NCI-H1417 (cell line): ENCODE measurements at regions not wholly inside any gene's neighbourhood (a gene's known extent, or its start where the extent isn't known, plus 50 kb on each side); places are given as distances from the start of the nearest gene placed in this dataset.

Experiments used
- DNase-seq, 3 experiments: peaks; one replicate each; lab custom pipeline; 2025; lab: John Stamatoyannopoulos, UW

DNA sequence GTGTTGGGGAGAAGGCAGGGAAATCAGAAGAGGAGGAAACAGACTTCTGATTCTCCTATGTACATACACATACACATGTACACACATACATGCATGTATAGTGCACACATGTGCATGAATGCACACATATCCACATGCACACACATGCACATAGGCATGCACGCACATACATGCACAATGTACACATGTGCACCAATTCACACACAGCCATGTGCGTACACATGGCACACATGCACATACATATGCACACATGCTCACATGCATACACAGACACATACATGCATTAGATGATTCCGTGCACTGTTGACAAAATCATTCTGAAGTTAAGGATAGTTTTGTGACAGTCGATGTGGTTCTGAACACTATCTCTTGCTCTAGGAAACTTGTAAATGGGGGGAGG, 214.0 kb upstream of the CDH13 start:
- no peak for DNase-seq

DNA sequence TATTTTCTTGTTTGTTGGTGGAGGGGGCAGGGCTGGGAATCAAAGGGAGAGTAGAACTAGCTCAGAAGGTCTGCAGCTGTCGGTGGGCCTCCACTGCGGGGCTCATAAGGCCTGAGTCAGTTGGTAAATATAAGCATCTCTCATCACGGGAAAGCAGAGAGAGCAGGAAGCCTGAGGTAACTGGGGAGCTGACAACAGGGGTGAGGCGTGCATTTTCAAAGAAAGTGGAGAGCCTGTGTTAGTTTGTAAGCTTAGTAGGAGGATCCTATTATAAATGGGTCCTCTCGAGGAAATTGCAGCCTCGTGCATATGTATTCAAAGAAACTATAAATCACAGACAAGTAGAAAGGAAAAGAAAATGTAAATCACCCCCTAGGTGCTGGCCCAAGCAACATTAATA, 221.0 kb upstream of the CDH13 start:
- peak in 2 of 3 experiments; percentile 5 to 52 for DNase-seq

DNA sequence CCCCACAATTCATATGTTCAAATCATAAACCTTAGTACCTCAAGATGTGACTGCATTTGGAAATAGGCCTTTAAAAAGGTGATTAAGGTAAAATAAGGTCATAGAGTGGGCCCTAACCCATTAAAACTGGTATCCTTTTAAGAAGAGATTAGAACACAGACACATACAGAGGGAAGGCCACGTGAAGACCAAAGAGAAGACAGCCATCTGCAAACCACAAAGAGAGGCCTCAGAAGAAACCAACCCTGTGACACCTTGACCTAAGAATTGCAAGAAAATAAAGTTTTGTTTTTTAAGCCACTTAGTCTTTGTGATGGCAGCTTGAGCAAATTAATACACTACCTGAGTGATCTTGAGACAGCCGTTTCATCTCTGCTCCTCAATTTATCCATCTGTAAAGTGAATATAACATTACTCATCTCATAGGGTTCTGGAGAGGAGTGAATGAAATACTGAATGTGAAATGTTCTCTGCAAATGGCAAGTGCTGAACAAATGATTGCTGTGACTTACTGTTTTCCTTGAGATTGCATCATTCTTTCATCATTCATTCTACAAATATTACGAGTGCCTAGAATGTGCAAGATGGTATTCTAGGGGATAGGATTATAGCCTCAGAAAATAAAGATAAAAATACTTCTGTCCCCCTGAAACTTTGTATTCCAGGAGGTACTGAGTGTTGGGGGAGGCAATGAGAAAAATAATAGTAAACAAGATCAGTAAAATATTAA, 222.0 kb upstream of the CDH13 start:
- no peak for DNase-seq

DNA sequence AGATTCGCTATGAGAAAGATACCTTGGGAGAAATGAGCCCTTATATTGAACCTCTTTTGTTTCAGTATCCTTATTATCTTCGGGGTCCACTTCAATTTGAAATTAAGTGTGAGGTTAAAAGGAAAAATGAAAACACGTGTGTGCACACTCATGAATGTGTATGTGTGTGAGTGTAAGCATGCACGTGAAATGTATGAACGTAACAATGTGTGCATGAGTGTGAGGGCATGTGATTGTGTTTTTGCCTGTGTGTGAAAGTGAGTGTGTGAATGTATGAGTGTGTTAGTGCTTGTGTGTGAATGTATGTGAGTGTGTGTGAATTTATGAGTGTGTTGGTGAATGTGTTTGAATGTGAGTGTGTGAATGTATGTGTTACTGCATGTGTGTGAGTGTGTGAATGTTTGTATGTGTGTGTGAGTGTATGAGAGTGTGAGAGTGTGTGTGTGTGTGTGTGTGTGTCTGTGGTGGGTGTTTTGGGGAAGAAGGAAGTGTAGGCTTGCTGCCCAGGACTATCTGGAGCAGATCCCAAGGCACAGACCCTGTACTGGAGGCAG, 224.0 kb upstream of the CDH13 start:
- no peak for DNase-seq

DNA sequence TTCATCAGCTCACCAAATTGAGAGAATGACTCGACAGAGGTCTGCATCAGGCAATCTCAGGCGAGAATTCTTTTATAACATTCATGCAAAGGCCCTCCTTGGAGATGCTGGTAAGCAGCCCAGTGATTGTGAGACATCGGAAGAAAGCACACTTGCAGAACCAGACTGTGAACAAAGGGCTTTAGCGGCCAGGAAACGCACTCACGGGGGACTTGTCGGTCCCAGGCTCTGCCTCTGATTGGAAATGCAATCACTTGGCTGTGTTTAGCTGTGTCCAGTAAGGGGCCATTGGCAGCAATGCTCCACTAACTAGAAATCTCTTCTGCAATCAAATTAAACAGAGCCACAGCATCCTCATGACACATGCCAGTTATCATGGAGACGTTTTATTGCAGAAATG, 226.7 kb upstream of the CDH13 start:
- DNase-seq: no peak

DNA sequence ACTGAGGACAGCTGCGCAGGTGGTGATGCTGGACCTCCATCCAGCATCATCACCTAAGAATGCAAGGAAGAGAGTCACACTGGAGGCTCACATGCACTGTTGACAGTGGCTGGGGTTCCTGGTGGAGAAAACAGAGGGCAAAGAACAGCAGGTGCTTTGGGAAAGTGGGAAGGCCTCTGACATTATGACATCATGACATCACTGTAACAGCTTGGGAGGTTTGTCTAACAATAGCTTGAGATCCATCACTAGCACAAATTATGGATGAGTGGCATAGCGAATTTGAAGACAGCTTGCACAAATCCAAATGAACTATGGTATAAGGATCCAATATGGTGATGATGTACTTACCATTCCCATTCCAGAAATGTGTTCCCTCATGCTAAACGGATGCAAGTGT, 226.5 kb upstream of the MPHOSPH6 start:
- peak in 1 of 3 experiments; percentile 3 for DNase-seq

DNA sequence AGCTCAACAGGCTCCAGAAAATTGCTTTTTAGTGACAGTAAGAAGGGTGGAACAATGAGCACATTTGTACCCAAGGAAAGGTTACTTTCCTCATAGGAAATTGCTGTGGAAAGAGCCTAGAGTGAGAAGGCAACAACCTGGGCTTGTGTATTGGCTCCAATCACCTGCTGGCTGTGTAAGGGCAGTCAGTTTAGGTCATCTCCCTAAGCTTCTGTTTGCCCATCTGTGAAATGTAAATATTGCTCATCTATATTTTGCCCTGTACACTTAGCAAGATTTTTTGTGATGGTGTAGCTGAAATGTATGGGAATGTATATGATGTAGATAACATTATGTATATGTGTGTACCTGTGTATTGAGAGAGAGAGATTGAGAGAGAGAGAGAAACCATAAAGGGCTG, 225.2 kb upstream of the MPHOSPH6 start:
- no peak for DNase-seq

DNA sequence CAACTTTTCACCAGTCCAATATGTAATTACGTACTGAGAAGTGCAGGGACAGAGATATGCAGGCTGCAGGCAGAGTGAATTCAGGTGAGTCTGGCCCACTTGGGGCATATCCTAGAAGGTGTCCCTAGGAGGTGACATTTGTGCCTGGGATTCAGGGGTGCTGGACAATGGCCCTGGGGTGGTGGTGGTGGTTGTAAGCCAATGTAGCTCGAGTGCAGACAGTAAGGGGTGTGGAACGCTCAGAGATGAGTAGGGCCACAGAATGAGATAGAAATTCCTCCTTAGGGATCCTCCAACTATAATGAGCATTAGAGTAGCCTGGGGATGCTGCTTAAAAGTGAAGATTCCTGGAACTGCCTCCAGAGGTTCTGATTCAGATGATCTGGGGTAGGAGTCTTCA, 221.7 kb upstream of the MPHOSPH6 start:
- DNase-seq: peak in 1 of 3 experiments; percentile 9

DNA sequence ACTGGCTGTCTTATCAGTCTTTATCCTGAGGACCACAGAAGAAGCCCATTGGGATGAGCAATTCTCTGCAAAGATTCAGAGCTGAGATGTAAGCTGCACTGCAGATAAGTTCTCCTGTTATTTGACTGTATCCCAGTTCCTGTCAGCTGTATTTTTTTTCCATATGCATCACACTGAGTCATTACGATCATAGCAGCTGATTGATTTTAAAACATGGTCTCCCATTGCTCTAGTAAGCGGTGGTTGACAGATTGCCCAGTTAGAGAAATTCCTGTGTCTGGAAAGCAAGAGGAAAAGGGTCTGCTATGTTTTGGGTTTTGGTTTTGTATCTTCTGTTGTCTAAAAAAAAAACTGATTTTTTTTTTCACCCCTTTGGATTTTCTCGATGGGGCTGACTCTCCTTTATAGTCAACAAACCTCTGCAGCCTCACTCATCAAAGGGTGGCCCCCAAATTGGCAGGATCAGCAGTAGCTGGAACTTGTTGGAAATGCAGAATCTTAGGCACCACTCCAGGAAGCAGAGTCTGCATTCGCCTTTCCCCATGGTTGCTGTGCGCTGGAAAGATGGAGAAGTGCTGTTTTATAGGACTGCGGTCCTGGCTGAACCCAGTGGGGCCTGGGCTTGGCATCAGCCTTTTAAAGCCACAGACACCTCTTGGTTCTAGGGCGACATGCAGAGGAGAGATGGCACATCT, 220.1 kb upstream of the MPHOSPH6 start:
- DNase-seq: no peak

DNA sequence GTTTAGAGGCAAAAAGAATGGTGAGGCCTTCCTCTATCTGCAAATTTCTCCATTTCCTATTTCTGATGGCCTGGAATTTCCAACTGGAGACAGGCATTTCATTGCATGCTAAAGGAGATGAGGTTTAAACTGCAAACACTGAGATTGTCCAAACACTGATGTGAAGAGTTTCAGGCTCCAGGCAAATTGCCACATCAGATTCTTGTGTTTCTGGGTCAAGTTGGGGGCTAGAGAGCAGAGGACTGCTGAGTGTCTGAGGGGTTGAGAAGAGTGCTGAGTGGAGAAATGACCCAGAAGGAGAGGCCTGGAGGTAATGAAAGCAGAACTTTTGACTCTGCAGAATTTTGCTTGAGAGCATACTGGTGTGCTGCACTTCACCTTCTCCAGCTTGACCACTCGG, 216.7 kb upstream of the MPHOSPH6 start:
- DNase-seq: no peak

DNA sequence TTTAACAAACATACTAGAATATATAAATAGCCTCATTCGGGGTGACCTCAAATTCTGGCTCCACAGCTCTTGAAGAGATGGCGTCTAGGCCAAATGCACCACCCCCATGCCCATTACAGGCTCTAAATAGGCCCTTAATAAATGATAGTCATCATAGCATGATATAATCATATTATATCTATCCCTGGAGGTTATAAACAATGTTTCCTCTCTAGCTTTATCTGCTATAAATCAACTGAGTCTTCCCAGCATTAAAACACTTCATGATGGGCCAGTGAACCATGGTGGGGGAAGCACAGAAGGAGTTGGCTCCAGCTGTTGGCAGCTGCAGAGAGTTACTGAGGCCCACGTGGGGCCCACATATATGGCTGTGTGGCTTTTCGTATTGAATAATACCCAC, 214.9 kb upstream of the MPHOSPH6 start:
- no peak for DNase-seq

DNA sequence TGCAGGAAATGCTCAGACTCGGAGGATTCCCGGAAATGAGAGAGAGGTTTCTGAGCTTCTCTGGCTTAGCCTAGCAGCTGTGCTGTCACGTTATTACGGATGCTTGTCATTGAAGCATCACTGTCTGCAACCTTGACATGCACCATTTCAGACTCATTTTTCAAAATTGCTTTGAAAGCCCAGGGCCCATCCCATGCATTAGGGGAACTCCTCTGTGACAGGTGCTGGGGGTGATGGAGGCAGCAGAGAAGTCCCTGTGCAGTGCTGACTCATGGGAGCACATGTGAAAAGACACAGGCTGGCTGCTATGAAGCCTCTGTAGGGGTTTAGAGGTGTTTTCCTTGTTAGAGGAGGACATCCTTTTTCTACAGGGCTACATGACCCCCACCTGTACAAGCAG, 214.0 kb upstream of the MPHOSPH6 start:
- DNase-seq: peak in 1 of 3 experiments; percentile 85

DNA sequence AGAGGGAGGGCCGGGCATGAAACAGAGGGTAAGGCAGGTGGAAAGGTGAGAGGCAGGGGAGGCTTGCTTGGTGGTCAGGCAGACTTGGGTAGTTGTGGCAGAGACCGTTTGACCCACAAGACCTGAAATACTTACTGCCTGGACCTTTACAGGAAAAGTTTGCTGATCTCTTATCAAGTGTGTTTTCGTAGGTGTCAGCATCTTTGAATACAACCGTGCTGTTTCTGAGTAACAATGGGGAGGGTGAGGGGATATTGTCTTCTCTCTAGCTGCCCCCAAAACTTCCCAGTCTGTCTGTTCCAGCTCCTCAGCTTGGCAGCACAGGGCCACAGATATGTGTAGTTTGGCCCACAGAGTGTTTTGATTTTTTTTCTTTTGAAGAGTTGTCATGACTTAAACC, 212.5 kb upstream of the MPHOSPH6 start:
- DNase-seq: no peak

DNA sequence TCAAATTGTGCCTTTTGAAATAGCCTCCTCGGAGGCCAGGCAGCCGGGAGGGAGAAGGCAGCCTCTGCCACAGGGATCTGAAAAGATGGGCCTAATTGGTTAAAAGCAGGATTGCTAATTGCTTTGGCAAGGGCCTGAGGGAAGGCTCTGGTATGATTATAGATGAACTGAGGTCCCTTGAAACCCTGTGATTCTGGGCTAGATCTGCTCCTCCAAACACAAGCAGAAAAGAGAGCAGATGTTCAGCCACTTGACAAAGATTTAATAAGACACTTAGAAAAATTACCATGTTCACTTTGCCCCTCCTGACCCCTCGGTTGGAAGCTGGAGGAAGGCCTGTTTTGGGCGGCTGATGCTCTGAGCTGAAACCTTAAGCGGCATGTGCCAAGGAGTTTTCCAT, 209.5 kb upstream of the MPHOSPH6 start:
- DNase-seq: peak; percentile 33 to 85 (median 51)

DNA sequence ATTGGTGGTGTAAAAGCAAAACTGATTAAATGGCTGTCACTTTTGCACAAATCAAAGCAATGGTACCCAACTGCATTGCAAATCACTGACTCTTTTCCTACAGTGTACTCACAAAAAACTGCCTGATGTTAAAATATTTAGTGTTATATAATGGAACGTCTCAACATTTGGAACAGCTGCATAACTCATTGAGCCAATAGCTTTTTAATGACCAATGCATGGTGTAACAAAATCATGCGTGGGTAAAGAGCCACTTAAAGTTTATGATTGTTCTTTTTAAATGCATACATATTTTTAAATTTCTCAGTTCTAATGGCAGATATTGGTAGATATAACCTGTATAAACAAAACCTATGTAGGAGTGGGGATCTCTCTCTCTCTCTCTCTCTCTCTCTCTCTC, 204.0 kb upstream of the MPHOSPH6 start:
- no peak for DNase-seq

DNA sequence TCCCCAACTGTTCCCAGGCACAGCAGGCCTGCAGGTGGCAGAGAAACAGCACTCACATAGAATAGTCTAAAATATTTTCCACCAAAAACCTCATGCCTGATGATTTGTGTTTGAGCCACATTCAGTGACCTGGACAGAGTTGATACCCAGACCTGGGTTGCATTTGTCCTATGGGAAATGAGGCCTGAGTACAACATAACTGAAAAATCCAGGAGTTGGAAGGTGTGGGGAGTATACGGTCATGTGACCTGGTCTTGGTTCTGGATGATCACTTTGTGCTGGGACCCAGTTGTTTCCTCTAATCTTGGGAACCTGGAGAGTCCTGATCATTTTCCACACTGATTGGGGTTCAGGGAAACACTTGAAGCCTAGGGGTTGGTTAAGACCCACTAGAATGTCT, 200.3 kb upstream of the MPHOSPH6 start:
- no peak for DNase-seq

DNA sequence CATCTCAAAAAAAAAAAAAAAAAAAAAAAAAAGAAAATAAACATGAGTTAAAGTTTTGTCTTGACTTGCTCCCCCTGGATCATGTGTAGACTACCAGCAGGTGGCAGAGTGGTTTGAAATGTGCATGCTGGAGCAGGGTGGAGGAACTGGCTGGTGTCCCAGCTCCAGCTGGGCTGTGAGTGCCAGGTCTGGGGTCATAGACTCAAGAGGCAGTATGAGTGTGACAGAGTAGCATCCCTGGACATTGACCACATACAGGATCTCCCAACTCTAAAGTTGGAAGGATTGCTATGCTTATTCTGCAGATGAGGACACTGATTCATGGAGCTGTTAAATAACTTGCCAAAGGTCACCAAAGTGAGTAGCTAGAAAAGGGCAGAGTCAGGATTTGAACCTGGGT, 198.0 kb upstream of the MPHOSPH6 start:
- peak in 2 of 3 experiments; percentile 21 to 26 for DNase-seq

DNA sequence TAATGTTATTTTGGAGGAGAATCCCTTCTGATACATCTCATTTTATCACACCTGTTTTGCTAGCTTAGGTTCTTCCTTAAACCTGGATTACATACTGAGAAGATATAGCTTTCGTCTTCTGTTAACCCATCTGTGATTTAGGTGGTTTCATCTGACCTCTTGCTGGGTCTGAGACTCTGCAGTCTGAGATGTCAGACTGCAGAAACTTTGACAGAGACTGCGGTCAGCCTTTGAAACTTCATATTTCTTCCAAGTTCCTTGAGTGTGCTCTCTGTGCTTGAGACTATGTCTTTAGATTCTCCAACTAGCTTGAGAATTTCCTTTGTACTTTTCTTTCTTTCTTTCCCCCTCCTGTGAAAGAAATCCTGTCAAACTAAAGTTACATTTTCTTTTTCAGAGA, 196.4 kb upstream of the MPHOSPH6 start:
- no peak for DNase-seq

DNA sequence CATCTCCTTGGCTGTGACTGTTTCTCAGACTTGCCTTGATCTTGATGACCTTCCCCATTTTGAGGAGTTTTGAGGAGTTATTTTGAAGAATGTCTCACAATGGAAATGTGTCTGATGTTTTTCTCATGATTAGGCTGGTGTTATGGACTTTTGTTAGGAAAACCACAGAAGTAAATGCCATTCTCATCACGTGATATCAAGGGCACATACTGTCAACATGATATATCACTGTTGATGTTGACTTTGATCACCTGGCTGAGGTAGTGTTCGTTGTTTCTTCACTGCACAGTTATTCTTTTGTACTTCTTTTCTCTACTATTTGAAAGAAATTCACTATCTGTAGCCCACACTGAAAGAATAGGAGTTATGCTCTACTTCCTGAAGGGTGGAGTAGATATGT, 194.7 kb upstream of the MPHOSPH6 start:
- no peak for DNase-seq

DNA sequence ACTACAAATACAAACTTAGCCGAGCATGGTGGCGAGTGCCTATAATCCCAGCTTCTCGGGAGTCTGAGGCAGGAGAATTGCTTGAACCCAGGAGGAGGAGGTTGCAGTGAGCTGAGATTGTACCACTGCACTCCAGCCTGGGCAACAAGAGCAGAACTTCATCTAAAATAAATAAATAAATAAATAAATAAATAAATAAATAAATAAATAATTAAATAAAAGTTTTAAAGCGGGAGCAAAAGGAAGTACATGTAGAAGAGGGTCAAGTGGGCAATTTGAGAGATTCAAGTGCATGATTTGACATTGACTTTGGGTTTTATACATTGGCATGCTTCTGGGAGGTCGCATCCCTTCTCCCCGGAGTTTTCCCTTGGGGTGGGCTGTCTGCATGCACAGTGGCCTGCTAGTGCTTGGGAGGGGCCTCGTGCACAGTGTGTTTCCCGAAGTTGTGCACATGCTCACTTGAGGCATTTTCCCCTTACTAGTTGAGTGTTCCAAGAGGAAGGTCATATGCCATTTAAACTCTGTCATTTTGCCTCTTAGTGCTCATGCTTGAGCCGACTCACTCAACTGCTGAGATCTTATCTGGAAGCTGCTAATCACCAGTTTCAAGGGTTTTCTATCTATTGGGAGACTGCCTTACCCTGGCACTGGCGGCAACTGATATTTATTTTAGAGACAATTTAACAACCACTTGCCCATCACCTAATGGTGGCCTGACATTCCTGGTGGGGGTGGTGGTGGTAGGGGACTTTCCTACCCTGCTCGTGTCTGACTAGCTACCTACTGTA, 193.2 kb upstream of the MPHOSPH6 start:
- DNase-seq: peak in 2 of 3 experiments; percentile 3 to 4

DNA sequence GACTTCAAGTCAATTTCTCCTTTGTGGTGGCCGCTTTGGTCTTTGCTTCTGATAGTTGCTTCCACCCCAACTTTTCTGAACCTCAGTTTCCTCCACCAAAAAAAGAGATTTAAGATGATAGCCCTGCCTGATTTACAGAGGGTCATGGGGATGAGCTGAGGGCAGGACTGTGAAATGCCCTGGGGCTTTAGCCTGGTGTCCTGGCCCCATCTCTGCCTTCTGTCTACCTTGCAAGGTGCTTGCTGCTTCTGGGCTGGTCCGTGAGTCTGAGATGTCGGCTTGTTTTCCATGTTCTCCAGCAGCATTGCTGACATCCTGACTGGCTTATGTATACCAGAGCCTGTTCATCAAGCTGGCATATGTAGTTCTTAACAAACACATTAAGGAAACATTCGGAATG, 191.9 kb upstream of the MPHOSPH6 start:
- DNase-seq: no peak

DNA sequence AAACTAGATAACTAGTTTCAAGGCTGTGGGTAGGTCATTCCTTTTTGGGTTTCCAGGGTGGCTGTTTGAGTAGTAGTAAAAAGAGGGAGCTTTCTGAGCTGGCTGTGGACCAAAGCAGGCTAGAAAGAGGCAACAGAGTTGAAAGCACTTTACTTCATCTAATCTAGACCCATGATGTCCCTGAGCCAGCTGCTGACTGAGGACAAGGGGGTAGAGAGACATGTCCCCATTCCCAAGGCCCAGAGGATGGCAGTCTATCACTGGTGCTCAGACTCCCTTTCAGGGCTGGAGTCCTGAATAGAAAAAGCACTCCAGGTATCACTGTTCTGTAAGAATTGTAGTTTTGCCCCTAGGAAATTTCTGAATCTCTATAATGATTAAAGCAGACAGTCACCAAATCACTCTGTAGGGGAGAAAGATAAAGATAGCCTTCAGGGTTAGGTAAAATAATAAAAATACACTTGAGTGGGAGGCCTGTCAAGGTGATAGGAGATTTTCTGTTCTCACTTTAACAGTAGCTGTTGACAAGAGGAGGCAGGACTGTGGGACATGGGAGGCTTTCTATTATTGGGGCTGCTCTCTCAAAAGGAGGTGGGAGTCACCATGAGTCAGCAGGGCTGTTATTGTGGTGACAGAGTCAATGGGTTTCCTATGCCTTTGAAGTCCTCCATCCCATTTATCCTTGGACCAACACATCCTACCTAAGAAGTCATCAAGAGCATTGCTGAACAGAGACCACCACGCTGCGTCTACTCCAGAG, 190.2 kb upstream of the MPHOSPH6 start:
- DNase-seq: no peak
